Fibroblast of skin of left quadriceps (primary cell): ENCODE measurements at regions not wholly inside any gene's neighbourhood (a gene's known extent, or its start where the extent isn't known, plus 50 kb on each side); places are given as distances from the start of the nearest gene placed in this dataset.
"Not testable (repeated sequence)": the region's sequence is repeated elsewhere in the genome, so short reads cannot be mapped to it uniquely, and the experiment has no call there.

Experiments
- DNase-seq, 2 experiments: peaks; one replicate each; pipeline ENCODE4 v3.0.0-alpha.2; 2013; ENCODE audit warnings: low read depth in 2 of 2

DNA sequence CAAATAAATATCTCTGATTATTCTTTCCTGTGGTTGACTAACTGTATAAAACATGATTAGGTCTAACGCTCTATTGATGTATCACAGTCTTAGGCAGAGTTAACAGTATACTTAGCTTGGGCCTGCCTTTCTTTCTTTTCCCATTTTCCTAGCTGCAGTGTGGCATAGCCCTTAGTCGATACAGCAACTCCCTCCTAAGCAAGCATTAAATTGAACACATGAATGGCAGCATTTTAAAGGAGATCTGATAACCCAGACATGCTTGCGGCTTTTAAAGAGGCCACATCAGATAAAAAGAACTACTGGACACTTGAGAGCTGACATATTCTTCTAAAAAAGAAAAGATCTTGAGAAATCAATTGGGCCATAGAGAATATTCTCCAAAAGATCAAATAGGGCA is 312.0 kb upstream of the TMPRSS15 start:
- DNase-seq: no peak

DNA sequence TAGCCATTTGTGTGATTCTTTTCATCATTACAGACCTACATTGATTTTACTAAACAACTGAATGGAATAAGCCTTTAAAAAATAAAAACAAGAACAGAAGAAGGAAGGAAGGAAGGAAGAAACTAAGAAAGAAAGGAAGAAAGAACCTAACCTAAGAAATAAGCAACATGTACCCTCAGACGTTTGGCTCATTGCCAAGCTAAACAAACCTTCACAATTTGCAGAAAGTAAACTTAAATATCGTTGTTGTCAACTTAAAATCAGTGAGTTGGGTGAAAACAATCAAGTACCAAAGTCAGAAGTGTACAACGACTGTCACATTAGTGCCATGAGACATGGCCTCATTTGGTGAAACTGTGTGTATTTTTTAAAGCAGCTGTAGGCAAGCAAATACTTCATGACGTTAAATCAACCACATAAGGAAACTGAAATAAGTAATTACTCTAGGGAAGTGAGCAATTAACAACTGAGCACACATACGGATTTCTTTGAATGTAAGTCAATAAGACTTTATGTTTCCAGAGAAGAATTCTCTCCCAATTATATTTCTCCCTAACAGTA is 313.1 kb upstream of the TMPRSS15 start:
- no peak for DNase-seq

DNA sequence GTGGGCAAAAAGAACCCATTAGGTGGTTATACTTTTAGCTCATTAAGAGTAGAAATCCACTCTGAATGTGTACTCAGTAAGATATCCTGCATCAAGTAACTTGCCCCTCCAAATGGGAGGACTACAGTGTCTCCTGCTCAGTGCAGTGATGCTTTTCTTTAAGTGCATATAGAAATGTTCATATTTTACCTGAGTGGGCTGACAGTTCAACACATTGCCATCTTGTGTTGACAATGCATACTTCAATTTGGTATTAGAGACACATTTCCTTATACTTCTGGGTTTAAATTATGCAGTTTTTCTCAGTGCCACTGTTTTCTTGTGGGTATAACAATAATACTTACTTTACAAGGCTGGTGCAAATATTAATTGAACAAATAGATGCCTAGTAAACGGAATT is 318.6 kb upstream of the TMPRSS15 start:
- DNase-seq: no peak

DNA sequence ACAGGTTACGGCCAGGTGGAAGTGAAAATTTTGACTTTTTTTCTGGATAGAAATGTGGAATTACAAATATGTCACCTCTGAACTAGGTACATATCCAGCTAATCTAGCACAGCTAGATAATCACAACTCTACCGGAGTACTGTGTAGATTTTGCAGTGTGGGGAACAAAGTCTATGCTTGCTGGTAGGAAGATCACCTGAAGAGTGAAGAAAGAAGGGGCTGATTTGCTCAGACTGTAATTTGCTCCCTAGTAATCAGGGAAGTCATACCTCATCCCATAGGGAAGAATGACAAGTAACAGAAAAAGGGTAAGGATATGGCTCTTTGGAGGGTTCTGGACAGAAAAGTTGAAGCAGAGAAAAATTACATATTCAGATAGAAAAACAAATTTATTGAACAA is 319.6 kb upstream of the TMPRSS15 start:
- DNase-seq: no peak

DNA sequence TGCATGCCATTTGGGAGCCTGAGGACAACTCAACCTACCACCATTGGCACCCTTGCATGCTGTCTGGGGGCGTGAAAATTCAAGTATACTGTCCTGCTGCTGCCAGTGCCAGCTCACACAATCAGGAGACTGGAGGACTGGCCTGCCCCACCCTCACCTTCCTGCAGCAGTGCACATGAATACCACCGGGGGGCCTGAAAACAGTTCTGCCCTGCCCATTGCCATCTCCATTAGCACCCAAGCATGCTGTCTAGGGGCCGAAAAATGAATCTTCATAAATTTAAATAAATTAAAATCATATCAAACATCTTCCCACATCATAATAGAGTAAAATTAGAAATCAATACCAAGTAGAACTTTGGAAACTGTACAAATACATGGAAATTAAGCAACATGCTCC is 322.1 kb upstream of the TMPRSS15 start:
- no peak for DNase-seq

DNA sequence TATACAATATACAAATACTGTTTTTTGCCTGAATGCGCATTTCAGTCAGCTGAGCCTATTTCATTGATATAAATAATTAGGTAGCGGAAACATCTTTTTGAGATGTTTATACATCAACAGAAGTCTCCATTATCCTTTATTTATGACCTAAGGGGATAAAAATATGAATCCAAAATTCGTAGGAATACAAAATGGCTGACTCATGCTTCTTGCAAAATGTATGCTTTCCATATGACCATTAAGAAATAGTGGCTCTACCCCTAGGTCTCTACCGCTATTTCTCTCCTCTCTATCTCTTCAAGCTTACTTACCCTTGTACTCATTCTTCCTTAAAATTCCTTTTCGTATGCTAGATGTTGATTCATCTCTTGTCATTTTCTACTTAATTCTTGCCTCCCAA is 338.4 kb upstream of the TMPRSS15 start:
- no peak for DNase-seq

DNA sequence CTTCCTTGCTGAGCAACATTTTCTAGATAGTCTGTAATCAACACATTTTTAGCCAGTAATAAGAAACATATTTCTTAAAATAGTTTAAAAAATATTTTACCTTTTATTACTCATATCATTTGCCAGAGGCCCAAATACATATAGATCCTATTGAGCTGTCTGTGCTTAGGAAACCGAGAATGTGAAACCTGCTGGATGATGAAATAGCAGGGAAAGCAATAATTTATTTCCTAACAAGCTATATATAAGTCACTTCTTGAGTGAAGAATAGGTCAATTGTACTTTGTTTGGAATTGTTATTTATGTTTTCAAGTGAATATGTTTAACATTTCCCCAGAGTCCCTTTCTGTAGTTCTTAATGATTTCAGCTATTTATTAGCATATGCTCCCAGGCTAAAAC is 339.9 kb upstream of the TMPRSS15 start:
- DNase-seq: peak; percentile 41 to 45

DNA sequence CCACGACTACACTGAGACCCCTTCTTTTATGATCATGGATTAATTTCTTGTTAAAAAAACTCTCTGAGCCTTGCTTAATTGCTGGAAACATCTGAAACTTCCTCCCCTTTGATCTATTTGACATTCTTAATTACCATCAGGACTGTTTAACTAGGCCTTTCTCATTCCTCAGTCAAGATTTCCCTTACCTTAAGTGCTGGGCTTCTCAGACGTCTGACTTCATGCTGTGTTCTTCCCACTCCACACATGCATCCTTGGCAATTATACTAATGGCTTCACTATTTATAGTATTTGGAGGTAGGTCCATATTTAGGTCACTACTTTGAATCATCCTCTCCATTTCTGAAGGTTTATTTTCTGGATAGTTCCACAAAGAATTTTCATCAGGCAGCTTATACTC is 341.3 kb upstream of the TMPRSS15 start:
- DNase-seq: no peak

DNA sequence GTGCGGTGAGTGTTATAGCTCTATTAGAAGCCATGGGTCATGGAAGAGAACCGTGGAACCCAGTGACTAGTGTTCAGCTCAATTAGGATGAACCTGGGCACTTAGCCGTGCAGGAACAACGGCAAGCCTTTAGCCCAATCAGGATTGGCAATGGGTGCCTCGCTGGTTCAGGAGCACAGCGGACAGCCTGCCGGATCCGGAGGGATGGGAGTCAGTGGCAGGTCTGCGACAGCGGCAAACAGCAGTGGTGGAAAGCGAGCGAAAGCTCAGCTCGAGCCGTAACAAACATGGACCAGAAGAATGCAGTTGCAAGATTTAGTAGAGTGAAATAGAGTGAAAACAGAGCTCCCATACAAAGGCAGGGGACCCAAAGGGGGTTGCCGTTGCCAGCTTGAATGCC is 349.3 kb upstream of the TMPRSS15 start:
- DNase-seq: not testable (repeated sequence)

DNA sequence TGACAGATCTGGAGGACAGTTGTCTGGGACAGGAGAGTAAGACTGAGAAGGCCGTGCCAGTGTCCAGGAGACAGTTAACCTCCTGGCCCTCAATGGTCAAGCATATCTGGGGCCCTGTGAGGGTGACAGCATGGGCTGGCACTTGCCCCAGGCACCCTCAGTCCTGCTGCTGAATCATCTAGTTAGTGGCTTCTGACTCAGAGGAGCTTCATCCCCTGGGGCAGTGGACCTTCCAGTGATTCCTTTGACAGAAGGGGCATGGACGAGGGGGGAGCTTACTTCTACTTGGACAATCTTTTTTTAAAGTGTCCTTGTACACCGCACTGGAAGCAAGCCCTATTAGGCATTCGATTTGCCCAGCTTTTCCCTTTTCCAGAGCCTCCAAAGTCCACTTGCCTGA is 352.7 kb upstream of the TMPRSS15 start:
- not testable (repeated sequence) for DNase-seq

DNA sequence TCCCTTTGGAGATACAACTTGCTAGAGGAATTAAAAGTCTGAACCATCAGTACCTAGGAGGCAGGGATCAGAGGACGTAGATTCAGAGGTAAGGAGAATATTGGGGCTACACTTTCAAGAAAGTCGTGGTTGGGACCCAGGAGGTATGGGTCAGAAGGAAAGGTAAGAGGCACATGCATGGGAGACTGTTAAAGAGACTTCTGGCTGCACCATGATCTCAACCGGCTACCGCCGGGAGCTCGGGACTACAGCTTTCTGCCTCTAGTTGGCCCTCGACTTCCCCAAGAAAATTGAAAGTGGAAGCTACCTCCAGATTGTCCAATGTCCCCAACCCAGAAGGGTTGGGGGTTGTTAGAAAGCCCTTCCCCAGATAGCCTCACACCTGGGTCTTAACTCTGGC is 355.7 kb upstream of the TMPRSS15 start:
- no peak for DNase-seq

DNA sequence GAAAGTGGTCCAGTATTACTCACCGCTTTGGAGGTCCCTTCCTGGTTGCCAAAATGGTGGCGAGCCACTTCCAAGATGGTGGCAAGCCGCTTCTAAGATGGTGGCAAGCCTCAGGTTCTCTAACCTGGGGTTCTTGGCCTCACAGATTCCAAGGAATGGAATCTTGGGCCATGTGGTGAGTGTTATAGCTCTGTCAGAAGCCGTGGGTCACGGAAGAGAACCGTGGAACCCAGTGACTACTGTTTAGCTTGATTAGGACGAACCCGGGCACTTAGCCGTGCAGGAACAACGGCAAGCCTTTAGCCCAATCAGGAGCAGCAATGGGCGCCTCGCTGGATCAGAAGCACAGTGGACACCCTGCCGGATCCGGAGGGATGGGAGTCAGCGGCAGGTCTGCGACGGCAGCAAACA is 356.2 kb upstream of the TMPRSS15 start:
- DNase-seq: no peak

DNA sequence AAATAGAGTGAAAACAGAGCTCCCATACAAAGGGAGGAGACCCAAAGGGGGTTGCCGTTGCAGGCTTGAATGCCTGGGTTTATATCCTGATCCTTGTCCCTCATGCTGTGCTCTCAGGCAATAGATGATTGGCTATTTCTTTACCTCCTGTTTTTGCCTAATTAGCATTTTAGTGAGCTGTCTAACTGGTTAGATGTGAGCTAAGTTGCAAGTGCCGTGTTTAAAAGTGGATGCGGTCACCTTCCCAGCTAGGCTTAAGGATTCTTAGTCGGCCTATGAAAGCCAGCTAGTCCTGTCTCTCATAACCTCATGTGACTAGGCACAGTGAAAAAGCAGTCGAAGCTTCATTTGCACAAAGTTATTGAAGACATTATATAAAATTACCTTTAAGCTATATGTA is 356.7 kb upstream of the TMPRSS15 start:
- no peak for DNase-seq

DNA sequence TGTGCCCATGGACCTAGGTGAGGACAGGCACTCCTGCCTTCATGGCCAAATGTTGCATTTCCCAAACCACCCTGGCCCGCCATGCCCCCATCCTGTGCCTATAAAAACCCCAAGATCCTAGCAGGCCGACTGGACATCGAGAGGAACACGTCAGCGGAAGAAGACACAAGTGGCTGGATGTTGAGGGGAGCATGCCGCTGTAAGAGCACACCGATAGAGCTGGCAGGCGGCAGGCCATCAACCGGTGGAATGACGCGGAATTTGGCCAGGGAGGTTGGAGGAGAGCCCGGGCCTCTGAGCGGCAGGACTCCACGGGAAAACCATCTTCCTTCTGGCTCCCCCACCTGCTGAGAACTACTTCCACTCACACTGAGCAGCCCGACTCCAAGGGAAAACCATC is 361.1 kb upstream of the TMPRSS15 start:
- no peak for DNase-seq

DNA sequence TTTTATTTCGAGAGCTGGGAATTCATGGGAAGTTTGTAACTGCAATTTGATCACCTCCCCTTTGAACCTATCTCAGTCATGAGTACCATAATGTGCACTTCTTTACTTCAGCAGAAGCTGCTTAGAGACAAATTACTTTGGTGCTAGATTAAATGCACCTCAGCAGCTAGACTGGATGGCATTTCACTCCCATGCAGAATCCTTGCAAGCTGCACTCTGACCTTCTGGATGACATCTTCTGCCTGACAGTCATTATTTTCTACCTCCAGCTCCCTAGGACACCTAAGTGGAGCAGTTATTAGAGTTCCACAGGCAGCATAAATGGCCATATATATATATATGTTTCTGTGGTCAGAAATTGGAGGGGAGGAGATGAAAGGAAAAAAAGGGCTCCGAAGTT is 366.0 kb upstream of the TMPRSS15 start:
- no peak for DNase-seq

DNA sequence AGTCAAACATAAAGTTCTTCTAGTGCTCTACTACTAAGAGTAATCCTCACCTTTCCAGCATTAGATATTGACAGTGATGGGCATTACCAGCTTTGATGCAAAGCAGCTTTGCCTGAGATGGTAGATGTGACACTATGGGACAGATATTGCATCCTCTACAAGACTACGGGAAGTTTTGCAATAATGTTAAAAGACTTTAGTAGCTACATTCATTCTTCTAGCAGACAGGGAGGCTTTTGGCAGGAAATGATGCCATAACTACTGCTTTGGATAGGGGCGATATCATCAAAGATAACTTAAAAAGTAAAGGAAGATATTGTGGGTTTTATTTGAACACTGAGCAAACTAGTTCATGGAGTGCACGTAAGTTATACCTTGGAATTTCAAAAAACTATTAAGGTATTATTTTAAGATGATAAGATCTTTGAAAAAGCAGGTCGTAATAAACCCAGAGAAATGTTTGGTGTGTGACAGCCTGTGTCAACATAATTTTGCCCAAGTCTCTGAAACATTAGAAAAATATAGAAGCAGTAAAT is 368.3 kb upstream of the TMPRSS15 start:
- no peak for DNase-seq

DNA sequence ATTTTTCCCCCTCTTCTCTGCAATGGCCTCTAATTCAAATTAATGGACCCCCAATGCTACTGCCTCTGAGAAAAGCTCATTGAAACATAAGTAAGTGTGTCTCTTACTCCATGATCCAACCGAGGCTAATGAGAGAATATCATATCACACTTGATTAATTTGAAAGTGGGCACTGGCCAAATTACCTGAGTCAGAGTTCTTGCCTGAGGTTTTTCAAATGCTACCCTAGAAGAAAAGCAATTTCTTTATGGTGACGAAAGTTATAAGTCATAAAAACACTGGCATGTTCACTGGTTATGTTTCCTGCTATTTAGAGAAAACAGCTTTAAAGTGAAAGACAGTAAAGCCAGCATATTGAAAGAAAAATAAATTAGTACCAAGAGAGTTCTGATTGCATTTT is 368.8 kb upstream of the TMPRSS15 start:
- DNase-seq: peak; percentile 3 to 8

DNA sequence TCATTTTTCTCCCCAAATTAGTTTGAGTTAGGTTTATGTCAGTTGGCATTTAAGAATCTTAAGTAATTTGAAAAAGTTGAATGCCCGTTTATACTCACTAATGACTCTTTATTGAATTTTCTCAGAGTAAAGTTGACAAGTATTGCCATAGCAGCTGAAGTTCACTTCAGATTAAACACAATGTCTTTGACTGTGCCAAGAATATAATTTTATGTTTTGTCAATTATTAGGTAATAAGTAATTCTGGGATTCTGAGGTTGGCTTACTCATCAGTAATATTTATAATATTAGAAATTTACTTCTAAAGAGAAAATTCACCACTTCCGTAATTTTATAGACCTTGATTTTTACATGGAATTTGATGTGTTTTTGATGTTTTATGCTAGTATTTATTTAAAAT is 369.3 kb upstream of the TMPRSS15 start:
- DNase-seq: no peak

DNA sequence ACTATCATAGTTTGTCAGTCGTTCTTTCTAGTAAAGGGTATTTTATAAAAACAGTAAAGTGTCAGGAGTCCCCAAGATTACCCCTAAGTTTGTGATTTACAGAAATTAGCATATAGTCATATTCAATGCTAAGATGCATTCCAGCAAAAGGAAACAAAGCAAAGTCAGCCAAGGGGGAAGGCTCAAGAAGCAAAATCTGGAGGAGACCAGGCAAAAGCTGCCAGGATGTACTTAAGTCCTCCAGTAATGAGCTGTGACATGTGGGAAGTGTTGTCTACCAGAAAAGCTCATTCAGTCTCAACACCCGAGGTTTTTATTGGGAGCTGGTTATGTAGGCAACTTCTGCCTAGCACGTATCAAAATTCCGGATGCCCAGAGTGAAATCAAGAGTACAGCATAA is 373.4 kb upstream of the TMPRSS15 start:
- DNase-seq: no peak

DNA sequence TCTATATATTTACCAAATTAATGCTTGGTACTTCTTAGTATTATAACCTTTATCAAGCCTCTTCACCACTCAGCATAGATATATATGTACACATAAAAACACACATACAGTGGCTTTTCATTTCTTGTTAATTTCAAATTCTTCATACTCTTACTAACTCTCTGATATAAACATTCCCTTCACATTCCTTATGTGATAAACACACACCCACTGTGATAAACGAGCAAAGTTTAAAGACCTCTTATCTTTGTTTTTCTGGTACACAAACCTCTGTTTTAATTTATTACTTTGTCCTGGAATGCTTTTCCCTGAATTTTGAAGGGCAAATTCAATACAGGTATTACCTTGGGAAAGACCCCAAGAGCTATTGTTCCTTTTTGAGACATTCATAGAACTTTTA is 379.1 kb upstream of the TMPRSS15 start:
- no peak for DNase-seq

DNA sequence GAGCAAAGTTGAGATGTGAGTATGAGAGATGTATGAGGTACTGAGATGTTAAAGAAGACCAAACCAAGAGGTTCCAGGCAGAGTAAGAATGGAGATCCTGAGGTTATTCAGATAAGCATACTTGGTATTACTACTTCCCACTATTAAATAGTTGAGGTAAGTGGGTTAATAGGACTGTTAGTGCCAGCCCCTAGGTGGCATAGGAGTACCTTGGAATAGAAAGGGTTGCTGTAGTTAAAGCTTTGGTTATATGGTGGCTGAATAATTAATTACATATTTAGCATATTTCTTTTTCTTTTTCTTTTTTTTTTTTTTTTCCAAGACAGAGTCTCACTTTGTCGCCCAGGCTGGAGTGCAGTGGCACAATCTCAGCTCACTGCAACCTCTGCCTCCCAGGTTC is 397.9 kb upstream of the TMPRSS15 start:
- no peak for DNase-seq

DNA sequence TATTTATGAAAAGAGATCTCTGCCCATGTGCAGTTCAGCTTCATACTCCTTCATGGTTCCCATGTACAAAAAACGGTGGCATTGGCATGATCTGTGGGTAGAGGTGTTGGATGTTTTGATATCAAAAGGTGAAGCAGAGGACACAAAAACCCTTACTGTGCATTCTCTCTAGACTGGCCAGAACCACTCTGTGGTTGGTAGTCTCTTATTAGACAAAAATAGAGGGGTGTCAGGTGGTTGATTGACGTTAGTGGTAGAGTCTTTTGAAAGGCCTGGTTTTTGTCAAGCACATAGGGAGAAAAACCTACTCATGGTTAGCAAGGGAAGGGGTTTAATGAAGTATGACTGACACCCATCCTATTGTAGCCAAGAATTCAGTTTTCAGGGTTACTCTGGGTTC is 400.0 kb upstream of the TMPRSS15 start:
- DNase-seq: no peak

DNA sequence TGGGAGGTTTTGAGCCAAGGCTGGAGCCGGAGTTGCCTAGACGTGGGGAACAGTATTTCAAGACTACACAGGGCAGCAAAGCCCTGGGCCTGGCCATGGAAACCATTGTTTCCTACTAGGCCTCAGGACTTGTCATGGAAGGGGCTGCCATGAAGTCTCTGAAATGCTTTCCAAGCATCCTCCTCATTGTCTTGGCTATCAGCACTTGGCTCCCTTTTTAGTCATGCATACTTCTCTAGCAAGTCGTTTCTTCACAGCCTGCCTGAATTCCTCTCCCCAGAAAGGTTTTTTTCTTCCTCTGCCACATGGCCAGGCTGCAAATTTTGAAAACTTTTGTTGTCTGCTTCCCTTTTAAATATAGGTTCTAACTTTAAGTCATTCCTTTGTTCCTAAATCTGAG is 406.6 kb upstream of the TMPRSS15 start:
- no peak for DNase-seq

DNA sequence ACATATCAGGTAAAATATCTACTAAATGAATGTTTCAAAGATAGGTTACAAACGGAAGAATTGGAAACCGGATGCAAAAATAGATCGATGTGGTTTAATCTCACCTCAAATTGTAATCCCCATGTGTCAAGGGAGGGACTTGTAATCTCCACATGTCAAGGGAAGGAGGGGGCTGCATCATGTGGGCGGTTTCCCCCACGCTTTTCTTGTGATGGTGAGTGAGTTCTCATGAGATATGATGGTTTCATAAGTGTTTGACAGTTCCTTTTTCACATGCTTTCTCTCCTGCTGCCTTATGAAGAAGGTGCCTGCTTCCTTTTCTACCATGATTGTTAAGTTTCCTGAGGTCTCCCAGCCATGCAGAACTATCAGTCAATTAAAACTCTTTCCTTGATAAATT is 408.7 kb upstream of the TMPRSS15 start:
- DNase-seq: no peak
